Gastrocnemius medialis (tissue), 4 donors: ENCODE measurements at regions not wholly inside any gene's neighbourhood (a gene's known extent, or its start where the extent isn't known, plus 50 kb on each side); places are given as distances from the start of the nearest gene placed in this dataset.

Experiments used
- POLR2A ChIP-seq, 2 donors: fragments of 450-650 bp; IDR thresholded peaks; one replicate each; pipeline ENCODE4 v1.6.1; 2017; ENCODE audit warnings: antibody characterized with exemption in 2 of 2, mild to moderate bottlenecking in 2 of 2, moderate library complexity in 2 of 2
- TF ChIP-seq, protein P1 (sequence below), 5 experiments: fragments of 450-650 bp in 3 of 5; fragments of 200-600 bp in 2 of 5; sonication (generic) in 2 of 5; IDR thresholded peaks in 4 of 5; conservative IDR thresholded peaks in 1 of 5; 1 replicate in 4 of 5; 2 replicates in 1 of 5; pipeline ENCODE4 v1.5.1; 2016 to 2019; ENCODE audit warnings: antibody characterized with exemption in 5 of 5, mild to moderate bottlenecking in 3 of 5, moderate library complexity in 3 of 5

DNA sequence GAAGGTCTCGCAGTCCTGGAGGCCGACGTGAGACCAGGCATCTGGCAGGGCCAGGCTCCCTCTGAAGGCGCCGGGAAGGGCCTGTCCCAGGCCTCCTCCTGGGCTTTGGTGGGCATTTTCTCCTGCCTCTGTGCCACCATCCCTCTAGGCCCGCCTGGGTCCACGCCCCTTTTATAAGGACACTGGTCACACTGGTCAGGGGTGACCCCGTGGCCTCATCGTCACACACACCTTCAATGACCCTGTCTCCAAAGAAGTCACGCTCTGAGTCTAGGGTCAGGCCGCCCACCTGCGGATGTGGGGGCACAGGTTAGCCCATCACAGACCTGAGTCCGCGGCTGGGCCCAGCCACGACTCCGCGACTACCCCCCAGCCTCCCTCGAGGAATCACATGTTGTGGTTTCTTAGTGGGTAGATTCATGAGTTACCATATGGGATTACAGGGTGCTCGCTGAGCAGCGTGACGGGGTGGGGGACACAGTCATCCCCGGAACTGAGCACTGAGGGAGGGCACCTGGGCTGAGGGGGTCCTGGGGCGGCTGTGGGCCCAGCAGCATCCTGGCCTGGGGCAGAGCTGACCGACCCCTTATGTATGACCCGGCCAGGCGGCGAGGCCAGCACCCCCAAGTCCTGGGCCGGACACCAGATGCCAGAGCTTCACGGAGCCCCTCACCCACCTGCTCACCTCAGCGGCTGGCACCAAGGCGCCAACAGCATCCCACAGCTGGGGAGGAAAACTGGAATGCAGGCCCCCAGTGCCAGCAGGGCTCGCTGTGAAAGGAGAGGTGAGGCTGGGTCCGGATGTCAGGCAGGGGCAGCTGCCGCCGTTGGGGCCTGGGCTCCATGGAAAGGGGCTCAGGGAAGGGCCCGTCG, 115.9 kb downstream of the DLL1 start:
- TF ChIP-seq, protein P1, sequence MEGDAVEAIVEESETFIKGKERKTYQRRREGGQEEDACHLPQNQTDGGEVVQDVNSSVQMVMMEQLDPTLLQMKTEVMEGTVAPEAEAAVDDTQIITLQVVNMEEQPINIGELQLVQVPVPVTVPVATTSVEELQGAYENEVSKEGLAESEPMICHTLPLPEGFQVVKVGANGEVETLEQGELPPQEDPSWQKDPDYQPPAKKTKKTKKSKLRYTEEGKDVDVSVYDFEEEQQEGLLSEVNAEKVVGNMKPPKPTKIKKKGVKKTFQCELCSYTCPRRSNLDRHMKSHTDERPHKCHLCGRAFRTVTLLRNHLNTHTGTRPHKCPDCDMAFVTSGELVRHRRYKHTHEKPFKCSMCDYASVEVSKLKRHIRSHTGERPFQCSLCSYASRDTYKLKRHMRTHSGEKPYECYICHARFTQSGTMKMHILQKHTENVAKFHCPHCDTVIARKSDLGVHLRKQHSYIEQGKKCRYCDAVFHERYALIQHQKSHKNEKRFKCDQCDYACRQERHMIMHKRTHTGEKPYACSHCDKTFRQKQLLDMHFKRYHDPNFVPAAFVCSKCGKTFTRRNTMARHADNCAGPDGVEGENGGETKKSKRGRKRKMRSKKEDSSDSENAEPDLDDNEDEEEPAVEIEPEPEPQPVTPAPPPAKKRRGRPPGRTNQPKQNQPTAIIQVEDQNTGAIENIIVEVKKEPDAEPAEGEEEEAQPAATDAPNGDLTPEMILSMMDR (IDR thresholded peaks at IDR 0.05 in 4 of 5, conservative IDR thresholded peaks at IDR 0.05 in 1 of 5), result no peak
- no peak for TF ChIP-seq POLR2A (IDR thresholded peaks at IDR 0.05)
